ENCODE measurements at regions not wholly inside any gene's neighbourhood (a gene's known extent, or its start where the extent isn't known, plus 50 kb on each side); places are given as distances from the start of the nearest gene placed in this dataset.

DNA sequence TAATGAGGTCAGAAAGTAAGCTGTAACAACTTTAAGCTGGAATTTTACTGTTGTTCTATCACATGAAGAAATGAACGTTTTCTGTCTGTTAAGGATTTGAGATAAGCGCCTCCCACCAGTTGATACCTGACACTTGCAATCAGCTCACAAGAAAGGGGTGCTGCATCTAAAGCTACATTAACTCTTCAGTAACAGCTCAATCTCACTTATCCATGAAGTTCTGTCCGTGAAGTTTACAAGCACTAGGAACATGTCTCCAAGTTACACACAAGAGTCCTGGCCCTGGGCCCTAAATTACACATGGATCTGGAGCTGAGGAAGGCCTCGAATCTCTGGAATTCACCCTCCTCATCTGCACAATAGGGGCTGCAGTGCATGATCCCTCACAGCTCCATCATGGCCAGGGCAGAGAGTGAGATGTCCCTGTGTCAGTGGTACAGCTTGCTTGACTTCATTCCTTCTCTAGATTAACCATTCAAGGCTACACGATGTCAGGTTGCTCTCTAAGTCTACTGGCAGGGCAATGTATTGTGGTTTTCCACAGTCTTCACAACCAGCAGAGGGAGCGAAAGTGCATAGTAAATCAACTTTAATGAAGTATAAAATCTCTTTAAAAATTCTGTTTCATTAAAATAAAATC is 182.4 kb upstream of the MCHR2 start:
- no peak for DNase-seq

DNA sequence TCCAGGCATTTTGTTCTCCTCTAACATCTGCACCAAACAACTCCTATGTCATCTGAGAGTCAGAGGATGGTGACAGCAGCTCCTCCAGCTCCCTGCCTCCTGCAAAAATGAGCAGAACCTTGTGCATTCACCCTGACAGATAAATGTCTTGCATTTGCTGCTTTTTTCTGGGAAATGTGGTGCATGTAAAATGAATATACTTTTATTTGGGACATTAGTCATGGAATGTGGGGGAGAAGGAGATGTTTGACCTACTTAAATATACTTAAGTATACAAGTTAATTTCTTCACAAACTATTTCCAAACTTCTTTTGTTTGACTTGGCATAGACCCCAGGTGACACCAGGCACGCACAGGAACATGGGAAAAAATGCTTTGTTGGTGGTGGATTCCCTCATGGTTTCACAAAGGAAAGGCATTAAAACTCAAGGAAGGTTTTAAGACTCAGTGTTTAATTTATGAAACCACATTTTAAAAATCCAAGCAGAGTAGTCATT is 181.8 kb upstream of the MCHR2 start:
- no peak for DNase-seq

DNA sequence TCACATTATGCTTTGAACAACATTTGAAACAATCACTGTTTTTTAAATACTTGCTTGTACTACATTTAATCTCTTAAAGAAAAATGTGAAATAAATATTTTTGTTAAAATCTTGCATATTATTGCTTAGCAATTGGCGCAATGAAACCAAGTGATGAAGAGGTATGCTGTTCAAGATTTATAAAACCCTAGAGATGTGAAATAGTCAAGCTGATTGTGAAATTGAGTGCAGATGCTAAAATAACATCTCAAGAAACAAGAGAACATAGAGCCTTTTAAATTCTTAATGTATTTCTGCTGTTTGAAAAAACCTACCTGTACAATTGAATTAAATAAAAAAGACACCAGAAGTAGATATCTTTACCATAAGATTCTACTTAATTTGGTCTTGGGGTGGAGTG is 179.2 kb upstream of the MCHR2 start:
- no peak for DNase-seq

DNA sequence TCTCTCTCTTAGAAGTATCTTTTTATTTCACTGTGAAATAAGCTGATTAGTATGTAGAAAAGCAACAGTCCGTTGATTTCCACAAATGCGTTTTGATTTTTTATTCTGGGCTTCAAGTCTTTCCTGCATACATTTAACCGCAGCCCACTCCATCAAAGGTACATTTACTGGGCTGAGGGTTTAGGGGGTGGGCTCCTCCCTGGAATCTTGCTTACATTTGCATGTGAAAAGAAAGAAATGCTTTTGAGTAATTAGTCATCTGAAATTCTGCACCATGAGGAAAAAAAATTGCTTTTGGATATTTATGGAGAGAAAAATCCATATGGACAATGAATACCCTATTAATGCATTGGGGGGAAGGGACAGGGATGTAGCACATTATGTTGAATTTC is 178.3 kb upstream of the MCHR2 start:
- DNase-seq = no peak

DNA sequence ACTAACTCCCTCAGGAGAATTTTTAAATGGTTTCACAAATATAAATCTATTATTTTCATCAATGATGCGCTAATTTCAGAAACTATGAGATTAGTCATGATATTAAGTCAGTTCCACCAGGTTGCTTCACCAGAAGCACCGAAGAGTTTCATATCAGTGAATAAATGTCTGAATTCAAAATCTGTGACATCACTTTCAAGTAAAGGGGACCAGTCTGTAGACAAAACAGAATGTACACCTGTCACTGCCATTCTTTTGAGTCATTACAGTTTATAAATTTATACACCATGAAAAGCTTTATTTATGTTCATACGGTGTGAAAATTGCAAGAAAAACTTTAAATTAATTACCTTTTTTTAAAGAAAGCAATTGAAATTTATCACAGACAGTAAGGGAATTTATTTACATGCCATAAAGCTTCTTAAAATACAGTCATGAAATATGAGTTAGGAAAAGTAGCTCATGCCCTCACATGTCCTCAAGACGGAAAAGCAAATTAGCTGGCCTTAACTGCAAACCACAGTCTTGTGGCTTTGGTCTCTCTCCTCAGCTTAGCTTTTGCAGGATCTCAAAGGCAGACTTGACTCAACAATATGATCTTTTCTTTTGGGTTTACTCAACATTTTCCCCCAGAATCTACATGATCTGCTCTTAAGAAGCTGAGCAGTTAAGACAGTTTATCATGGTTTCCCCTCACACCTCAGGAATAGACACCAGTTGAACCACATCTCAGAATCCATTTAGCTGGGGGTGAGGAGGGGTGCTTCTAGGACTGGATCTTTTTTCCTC is 177.7 kb upstream of the MCHR2 start:
- no peak for DNase-seq

DNA sequence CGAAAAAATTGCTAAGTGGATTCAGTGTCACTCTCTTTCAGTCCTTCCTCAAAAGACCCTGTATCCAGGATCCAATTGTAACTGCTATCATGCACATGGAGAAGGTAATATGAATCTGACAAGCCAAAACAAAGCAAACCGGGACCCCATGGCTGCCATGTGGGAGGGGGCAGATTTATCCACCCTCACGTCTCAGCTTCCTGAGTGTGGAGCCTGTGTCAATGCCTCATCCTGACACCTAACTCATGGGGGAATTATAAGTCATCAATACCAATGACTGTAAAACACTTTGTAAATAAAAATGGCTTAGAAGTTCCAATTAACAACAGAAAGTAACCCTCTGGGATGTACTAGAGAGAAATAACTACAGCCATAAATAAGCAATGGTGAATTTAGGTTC is 174.1 kb upstream of the MCHR2 start:
- DNase-seq = no peak

DNA sequence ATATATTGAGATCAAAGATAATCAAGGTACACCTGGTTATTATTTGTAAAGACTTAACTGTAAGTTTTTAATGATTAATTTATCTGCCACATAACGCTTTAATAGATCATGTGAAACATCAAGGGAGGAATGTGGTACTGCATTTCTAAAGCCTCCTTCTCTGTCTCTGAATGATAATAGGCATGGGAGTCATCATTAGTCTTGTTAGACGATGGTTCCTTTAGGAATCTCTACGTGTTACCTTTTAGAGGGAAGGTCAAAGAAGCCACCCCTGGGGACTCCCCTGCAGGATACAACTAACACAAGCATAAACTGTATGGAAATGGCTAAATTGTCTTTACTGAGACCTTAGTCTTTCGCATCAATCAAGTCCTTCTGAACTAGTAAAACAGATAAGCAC is 173.6 kb upstream of the MCHR2 start:
- DNase-seq = no peak

DNA sequence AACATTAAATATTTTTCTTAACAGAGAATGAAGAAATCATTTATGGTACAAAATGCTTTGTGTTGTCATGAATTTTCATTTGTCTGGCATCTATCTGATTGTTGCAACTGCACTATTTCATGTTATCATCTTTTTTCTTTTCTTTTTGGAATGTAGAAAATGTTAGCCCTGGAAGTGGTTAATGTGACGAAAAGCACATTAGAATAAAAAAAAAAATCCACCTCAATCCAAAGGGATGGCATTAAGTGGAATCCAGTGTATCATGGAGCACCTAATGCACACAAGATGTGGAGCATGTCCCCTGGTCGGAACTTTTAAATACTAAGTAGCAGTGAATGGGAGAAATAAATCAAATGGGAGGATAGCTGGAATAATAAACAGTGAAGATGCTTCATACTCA is 172.9 kb upstream of the MCHR2 start:
- no peak for DNase-seq

DNA sequence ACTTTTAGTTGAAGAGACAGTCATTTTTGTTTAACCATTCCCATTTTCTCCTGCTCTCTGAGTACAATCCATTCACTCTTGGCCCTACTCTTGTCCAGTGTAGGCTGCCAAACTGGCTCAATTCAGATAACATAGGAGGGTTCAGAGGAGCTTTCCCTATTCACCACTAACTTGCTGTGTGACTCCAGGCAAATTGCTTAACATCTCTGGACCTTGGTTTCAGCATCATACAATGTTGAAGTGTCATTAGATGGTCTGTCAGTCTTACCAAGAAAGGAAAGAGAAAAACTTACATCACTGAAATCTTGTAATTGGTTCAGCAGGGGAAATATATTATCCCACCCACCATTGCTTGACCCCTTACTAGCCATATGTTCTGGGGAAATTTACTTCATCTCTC is 171.4 kb upstream of the MCHR2 start:
- DNase-seq = no peak

DNA sequence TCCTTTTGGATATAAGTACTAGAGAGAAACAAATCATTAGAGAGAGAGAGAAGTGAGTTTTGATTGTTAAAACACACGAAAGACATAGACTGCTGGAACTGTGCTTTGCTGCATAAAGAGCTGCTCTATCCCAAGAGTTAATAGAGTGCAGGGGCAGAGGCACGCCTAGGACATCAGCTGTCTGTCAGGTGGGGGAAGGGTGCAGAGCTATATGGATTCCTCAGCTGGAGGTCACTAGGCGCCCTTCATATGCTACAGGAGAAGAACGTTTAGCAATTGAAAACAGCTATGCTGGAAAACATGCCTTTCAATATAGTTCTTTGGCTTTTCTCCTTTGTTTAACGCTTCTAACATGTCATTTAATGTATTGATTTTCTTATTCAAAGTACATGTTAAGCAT is 169.0 kb upstream of the MCHR2 start:
- no peak for DNase-seq

DNA sequence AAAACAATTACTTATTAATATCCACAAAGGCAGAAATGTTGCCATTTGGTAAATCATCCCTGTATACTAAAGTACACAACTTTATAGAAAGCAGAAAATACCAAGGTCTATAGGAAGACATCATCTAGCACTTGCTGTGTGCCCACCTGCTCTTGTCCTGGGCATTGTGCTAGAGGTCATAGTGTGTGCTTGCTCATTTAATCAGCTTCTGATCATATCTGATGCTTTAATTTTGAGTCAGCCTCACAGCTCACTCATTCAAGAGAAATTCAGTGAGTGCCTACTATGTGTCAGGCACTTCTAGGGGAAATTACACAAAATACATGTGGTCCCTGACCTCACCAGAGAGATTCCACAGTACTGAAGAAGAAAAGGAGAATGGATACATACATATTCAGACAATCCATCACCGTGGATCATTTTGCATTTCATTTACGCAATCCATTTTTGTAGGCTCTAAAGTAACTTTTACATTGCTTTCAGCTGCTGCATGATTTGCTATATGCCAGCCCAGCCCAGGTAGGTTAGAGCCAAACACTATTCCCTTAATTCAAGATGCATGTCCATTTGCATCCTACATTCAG is 167.9 kb upstream of the MCHR2 start:
- no peak for DNase-seq

DNA sequence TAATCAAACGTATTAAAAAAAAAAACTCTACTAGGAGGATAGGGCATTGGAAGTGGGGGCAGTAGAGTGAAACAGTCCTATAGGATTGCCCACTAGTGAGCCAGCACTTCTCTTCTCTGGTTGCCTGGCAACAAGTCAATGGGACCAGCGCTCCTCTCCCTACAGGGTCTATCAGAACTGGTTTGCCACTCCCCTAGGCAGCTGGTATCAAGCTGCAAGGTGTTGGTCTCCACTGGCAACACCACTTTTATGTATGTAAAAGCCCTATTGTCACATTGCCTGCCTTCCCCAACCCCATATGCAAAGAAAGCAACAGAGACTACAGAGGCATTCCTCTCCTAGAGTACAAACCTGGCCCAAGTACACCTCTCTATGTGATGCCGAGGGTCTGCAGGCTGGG is 166.9 kb upstream of the MCHR2 start:
- DNase-seq = no peak

DNA sequence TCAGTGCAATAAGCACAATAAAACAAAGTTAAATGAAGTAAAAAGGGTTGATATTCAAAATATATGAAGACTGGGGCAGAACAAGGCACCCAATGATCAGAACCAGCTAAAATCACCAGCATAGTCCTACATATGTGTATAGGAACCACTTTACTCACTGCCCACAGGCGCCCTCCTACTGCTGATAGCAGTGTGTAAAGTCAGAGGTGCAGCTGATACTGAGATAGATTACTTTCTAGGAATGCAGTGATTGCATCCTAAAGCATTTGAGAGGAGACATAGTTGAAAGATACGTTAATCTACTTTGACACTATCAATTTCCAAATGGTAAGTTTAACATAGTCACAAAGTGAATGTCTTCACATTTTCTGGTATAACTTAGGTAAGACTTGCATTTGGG is 161.1 kb upstream of the MCHR2 start:
- no peak for DNase-seq

DNA sequence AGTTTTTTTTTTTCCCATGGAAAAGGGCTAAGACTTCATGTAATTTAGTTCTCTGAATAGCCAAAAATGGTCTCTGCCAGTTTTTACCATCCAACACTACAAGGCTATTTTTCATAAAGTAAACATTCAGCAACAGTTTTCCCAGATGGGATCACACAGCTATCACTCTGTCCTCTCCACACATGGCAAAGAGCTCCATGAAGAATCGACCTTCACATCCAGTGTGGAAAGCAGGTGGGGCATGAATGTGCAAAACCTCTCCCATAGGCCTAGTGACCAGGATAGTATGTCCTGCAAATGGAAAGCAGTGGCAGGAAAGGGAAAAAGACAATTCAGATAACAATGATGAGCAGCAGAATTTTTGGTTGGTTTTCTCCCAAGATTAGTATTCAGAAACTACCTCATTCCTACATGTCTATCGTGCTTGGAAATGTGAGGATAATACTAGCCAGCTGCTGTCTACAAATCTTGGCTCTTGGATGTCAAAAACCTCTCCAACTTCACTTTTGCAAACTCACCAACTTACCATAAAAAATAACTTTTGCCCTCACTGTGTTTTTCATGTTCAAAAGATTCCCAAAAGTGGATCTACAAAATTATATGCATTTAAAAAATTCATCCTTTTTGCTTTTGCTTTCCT is 159.7 kb upstream of the MCHR2 start:
- DNase-seq = no peak

DNA sequence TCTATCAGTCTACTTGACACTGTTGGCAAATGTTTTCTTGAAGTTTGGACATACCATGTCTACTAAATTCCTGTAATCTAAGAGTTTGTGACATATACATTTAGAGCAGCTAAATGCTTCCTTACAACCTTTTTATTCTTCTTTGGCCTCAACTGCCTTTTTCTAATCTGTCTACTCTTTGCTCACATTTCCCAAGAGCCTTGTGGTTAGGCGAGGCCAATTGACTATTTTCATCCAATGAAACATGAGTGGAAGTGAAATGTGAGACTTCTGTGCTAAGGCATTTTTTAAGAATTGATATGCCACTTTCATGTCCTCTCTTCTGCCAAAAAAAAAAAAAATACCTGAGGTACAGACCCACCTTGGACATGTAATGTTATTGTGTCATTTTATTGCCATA is 158.2 kb upstream of the MCHR2 start:
- no peak for DNase-seq

DNA sequence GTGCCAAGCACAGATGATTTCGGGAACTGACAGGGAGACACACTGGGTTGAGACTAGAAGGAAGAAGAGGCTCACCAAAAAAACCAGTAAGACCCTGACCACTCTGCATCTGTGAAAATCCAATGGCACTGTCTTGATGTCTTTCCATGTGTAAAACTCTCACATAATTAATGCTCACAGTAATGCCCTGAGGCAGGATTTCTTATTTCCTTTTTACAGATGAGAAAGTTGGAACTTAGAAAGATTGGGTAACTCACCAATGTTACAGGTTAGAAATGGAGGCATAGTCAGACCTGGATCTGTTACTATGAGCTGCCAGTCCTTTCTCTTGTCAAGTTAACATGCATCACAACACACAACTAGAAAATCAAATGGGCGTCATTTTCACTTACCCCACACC is 151.0 kb upstream of the MCHR2 start:
- no peak for DNase-seq

DNA sequence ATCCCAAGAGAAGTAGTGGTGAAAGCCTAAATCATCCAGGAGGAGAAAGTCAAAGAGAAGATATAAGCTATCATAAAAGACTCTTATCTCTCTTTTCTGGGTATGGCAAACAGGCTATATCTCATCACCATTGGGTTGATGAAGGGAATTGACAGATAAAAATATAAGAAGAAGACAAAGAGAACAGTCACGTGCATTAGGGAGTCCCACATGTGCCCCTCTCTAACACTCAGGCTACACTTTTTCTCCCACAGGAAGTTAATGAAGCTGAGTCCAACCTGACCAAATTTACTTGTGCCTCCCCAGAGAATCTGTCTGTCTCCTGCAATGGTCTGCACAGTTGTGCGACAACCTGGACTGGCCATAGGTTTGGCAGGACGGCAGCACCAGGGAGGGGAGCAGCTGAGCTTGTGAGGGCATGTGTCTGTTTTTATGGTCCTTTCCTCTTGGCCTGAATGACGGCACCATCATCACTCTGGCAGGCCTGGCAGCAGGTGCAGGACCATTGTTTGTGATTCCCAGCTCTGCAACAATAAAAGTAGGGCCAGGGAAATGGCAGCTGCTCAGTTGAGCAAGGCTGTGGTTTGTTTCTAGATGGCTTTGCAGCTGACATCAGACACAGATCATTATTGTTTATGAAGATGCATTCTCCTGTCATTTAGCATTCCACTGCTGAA is 144.5 kb upstream of the MCHR2 start:
- no peak for DNase-seq

DNA sequence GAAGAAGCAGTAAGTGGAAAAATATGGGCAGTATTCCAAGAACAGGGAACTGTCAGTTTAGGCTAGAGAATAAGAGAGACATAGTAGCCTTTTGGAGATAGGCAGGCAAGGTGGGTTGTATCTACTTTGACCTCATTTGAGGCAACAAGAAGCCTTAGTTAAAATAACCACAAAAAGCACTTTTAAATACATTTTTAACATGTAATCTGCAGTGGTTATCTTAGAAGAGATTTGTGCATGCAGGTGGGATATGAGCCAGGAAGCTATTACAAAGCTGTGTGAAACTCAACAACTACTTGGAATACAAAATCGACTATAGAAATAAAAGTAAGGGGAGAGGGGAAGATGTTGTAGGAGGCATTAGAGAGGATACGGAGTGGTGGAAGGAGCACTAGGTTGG is 143.7 kb upstream of the MCHR2 start:
- DNase-seq = no peak

DNA sequence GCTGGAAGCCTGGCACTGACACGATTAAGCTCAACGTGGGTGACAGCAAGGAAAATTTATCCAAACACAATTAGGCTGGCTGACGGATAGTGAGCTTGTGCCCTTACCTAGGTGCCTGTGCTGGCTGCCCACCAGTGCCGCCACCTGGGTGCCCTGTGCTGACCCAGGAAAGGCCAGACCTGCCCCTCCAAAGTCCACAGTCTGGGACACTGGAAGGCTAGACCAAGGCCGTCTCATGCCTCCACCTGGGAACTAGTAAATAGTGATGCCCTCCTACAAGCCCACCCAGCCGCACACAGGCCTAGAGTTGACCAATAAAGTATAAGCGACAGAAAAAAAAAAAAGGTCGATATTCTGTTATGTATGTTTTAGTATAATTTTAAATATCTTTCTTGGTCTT is 142.6 kb upstream of the MCHR2 start:
- DNase-seq = no peak

DNA sequence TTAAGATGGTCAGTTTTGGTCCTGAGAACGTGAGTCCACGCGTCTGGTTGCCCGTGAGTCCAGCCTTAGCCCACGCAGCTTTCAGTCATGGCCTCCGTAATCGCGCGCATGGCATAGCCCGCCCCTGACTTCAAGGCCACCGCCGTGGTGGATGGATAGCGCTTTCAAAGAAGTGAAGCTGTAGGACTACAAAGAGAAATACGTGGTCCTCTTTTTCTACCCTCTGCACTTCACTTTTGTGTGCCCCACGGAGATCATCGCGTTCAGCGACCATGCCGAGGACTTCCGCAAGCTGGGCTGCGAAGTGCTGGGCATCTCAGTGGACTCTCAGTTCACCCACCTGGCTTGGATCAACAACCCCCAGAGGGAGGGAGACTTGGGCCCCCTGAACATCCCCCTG is 142.0 kb upstream of the MCHR2 start:
- DNase-seq = no peak

DNA sequence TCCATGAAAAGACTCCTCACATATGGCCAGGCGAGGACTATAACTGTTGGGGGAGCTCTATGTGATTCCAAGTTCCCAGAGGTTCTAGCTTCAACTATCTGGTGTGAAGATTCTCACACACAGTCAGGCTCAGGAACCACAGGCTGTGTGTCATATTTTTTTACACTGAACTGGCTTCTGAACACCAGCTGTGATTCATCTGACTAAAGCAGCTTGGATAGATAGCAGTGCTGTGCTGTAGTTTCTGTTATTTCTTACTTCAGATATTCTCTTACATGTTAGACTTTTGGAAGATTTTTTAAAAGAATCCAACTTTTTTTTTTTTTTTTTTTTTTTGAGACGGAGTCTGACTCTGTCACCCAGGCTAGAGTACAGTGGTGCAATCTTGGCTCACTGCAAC is 140.7 kb upstream of the MCHR2 start:
- DNase-seq = no peak

DNA sequence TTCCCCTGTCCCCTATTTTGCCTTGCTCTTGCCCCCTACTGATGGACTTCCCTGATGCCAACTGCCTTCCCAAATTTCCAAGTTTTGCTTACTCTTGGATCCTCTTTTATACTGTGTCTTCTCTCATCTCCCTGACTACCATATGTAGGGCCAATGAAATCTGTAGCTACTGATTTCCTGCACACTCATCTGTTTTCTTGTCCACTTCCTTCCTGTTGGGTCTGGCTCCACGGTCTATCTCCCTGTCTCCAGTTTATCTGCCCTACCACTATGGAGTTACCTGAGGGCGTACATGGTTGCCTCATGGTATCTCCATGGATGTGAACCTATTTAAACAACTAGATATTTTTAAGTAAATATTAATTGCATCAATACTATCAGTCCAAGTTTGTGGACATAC is 140.3 kb upstream of the MCHR2 start:
- no peak for DNase-seq

DNA sequence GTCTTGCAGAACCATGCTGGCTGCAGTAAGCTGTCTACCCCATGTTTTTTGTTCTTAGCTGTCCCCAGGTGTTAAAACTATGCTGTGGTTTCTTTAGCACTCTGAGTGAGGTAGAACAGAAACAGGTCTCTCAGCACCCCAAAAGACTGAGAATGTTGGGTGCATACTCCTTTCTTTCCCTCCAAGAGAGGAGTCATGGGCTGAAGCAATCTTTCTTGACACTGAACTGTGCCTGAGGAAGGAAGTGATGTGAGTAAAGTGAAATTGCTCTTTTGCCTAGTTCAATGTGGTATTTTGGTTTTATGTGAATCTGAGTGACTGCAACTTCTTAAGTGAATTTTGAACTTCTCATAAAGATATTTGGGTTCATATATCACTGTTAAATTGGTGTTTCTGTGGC is 138.0 kb upstream of the MCHR2 start:
- no peak for DNase-seq
